WTC11 (cell line): ENCODE measurements at regions not wholly inside any gene's neighbourhood (a gene's known extent, or its start where the extent isn't known, plus 50 kb on each side); places are given as distances from the start of the nearest gene placed in this dataset.

Experiments used
- ATAC-seq: fragments of 200-7000 bp; cut with Tn5 transposase; 2 replicates; pipeline ENCODE4 v1.10.0; 2021; ENCODE audit warnings: mild to moderate bottlenecking, moderate library complexity
- CTCF ChIA-PET: fragments of 300-600 bp; sonication (Branson Sonifier 250); formaldehyde crosslinking; loops from one replicate; lab custom pipeline; 2021; ENCODE audit warnings: antibody characterized with exemption; lab: Charles Lee
- POLR2A ChIA-PET: fragments of 350-600 bp; sonication (Branson Sonifier 250); formaldehyde crosslinking; loops from one replicate; lab custom pipeline; 2021; ENCODE audit warnings: antibody characterized with exemption; lab: Charles Lee
- DNase-seq: peaks from one replicate; pipeline ENCODE4 v3.0.0; 2021; ENCODE audit warnings: low spot score
- H3K27ac Mint-ChIP-seq: 2 replicates; pipeline ENCODE4 v1.8.0; 2021; ENCODE audit warnings: mixed read lengths
- H3K27me3 Mint-ChIP-seq: 2 replicates; pipeline ENCODE4 v1.8.0; 2021; ENCODE audit warnings: low read depth, mild to moderate bottlenecking, moderate library complexity, mixed read lengths
- H3K36me3 Mint-ChIP-seq: 2 replicates; pipeline ENCODE4 v1.8.0; 2021; ENCODE audit warnings: mixed read lengths
- H3K4me1 Mint-ChIP-seq: 2 replicates; pipeline ENCODE4 v1.8.0; 2022; ENCODE audit warnings: mixed read lengths
- H3K4me3 Mint-ChIP-seq: 2 replicates; pipeline ENCODE4 v1.8.0; 2021; ENCODE audit warnings: mild to moderate bottlenecking, moderate library complexity, mixed read lengths
- H3K9me3 Mint-ChIP-seq: 2 replicates; pipeline ENCODE4 v1.8.0; 2021; ENCODE audit warnings: mixed read lengths
- ELF4 ChIP-seq: sonication (generic); formaldehyde crosslinking; IDR thresholded peaks from 2 replicates; pipeline ENCODE4 v1.8.1; 2022; ENCODE audit warnings: low read depth, mild to moderate bottlenecking, moderate library complexity, missing genetic modification reagents
- FOXK1 ChIP-seq: sonication (generic); formaldehyde crosslinking; IDR thresholded peaks from 2 replicates; pipeline ENCODE4 v1.8.0; 2022; ENCODE audit warnings: mild to moderate bottlenecking, moderate library complexity, missing genetic modification reagents
- JUN ChIP-seq: sonication (generic); formaldehyde crosslinking; IDR thresholded peaks from 2 replicates; pipeline ENCODE4 v1.8.0; 2023; ENCODE audit warnings: mild to moderate bottlenecking, missing genetic modification reagents
- KAT7 ChIP-seq: sonication (generic); formaldehyde crosslinking; IDR thresholded peaks from 2 replicates; pipeline ENCODE4 v1.8.1; 2023; ENCODE audit warnings: missing genetic modification reagents, mild to moderate bottlenecking, borderline replicate concordance
- MXD4 ChIP-seq: fragments of 250-450 bp; sonication (Bioruptor Pico); IDR thresholded peaks from 2 replicates; pipeline ENCODE4 v1.8.0; 2021; ENCODE audit warnings: mild to moderate bottlenecking, moderate library complexity, borderline replicate concordance
- MYBL2 ChIP-seq: sonication (generic); formaldehyde crosslinking; IDR thresholded peaks from 2 replicates; pipeline ENCODE4 v1.8.1; 2023; ENCODE audit warnings: mild to moderate bottlenecking, moderate library complexity, missing genetic modification reagents
- NFATC4 ChIP-seq: fragments of 250-450 bp; sonication (Bioruptor Pico); IDR thresholded peaks from 2 replicates; pipeline ENCODE4 v1.9.0; 2021; ENCODE audit warnings: mild to moderate bottlenecking
- NR3C1 ChIP-seq: sonication (generic); formaldehyde crosslinking; conservative IDR thresholded peaks from 2 replicates; pipeline ENCODE4 v1.8.1; 2023; ENCODE audit warnings: low read depth, mild to moderate bottlenecking, missing genetic modification reagents
- PRRX2 ChIP-seq: fragments of 250-450 bp; sonication (Bioruptor Pico); IDR thresholded peaks from 2 replicates; pipeline ENCODE4 v1.8.0; 2021; ENCODE audit warnings: mild to moderate bottlenecking
- RORB ChIP-seq: fragments of 250-450 bp; sonication (Bioruptor Pico); IDR thresholded peaks from 2 replicates; pipeline ENCODE4 v1.9.0; 2021; ENCODE audit warnings: mild to moderate bottlenecking
- TEAD1 ChIP-seq: sonication (generic); formaldehyde crosslinking; IDR thresholded peaks from 2 replicates; pipeline ENCODE4 v1.8.0; 2022; ENCODE audit warnings: mild to moderate bottlenecking, missing genetic modification reagents
- ZNF671 ChIP-seq: fragments of 250-450 bp; sonication (Bioruptor Pico); IDR thresholded peaks from 2 replicates; pipeline ENCODE4 v1.8.0; 2021; ENCODE audit warnings: mild to moderate bottlenecking
- TF ChIP-seq, protein P1 (sequence below): fragments of 200-600 bp; IDR thresholded peaks from 2 replicates; pipeline ENCODE4 v1.8.0; 2022; ENCODE audit warnings: antibody characterized with exemption
- TF ChIP-seq, protein P2 (sequence below): fragments of 250-450 bp; sonication (Bioruptor Pico); IDR thresholded peaks from 2 replicates; pipeline ENCODE4 v1.9.0; 2021; ENCODE audit warnings: mild to moderate bottlenecking
- TF ChIP-seq, protein P3 (sequence below): sonication (generic); formaldehyde crosslinking; IDR thresholded peaks from 2 replicates; pipeline ENCODE4 v1.8.1; 2022; ENCODE audit warnings: missing genetic modification reagents, borderline replicate concordance
- TF ChIP-seq, protein P4 (sequence below): sonication (generic); formaldehyde crosslinking; IDR thresholded peaks from 2 replicates; pipeline ENCODE4 v1.8.1; 2023; ENCODE audit warnings: mild to moderate bottlenecking, missing genetic modification reagents, borderline replicate concordance
- TF ChIP-seq, protein P5 (sequence below): sonication (generic); formaldehyde crosslinking; IDR thresholded peaks from 2 replicates; pipeline ENCODE4 v1.8.0; 2023; ENCODE audit warnings: missing genetic modification reagents
- TF ChIP-seq, protein P6 (sequence below): sonication (generic); formaldehyde crosslinking; IDR thresholded peaks from 2 replicates; pipeline ENCODE4 v1.8.0; 2022; ENCODE audit warnings: mild to moderate bottlenecking, missing genetic modification reagents
- TF ChIP-seq, protein P7 (sequence below): fragments of 250-450 bp; sonication (Bioruptor Pico); IDR thresholded peaks from 2 replicates; pipeline ENCODE4 v1.9.0; 2021; ENCODE audit warnings: mild to moderate bottlenecking, borderline replicate concordance

DNA sequence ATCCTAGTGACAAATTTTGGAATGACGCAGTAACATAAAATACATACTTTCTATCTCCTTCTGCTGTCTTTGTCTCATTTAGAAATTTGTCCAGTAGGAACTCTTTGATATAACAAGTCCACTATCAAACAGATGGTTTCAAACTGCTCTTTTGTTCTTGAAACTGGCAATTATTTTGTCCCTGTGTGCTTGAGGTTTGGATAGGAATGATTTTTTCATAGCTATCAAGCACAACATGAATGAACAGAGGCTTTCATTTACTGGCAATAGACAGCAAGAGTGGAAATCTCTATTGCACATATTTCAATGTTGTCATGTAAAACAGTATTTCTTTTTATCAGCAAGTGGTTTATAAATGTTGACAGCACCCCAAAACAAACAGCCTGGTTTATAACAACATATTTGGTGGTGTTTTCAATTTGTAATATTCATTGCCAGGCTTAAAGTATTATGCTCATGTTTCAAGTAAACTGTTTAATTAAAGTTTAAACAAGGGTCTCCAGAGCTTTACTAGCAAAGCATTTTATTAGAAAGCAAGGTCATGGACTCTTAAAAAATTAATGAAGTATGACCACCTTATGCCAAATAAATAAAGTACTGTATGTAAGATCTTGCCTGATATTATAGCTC lies 60.0 kb downstream of the TIGD2 start (continued):
- TF ChIP-seq NFATC4 (CRISPR knock-in tag) (no peak), NR3C1 (no peak), KAT7 (no peak)

DNA sequence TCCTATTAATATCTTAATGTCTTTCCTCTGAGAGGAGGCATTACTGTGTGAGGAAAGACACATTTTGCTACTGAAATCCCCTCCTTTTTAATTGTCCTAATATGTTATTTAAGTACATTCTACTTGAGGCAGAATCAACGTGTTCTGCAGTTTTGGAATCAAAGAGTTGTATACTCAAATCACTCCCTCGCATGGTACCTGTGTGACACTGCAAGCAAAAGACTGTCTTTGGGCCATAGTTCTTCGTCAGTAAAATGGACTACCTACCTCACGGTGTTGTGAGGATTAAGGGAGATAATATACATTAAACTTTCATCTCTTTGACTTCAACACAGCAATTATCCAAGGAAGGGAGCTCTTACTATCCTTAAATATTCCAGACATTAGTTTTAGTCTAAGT lies 61.5 kb downstream of the TIGD2 start:
- CTCF ChIA-PET, result no interaction called here
- H3K4me3 Mint-ChIP-seq, result no peak overlapping the region
- H3K27ac Mint-ChIP-seq, result no peak overlapping the region
- no peak for DNase-seq
- H3K4me1 Mint-ChIP-seq, result no peaks in the 10 kb centered on the region; the same call in 1 of the 2 replicates
- no peaks in the 10 kb centered on the region for H3K9me3 Mint-ChIP-seq
- peak; percentile 71 for ATAC-seq
- POLR2A ChIA-PET, result no interaction called here
- TF ChIP-seq, protein P1, sequence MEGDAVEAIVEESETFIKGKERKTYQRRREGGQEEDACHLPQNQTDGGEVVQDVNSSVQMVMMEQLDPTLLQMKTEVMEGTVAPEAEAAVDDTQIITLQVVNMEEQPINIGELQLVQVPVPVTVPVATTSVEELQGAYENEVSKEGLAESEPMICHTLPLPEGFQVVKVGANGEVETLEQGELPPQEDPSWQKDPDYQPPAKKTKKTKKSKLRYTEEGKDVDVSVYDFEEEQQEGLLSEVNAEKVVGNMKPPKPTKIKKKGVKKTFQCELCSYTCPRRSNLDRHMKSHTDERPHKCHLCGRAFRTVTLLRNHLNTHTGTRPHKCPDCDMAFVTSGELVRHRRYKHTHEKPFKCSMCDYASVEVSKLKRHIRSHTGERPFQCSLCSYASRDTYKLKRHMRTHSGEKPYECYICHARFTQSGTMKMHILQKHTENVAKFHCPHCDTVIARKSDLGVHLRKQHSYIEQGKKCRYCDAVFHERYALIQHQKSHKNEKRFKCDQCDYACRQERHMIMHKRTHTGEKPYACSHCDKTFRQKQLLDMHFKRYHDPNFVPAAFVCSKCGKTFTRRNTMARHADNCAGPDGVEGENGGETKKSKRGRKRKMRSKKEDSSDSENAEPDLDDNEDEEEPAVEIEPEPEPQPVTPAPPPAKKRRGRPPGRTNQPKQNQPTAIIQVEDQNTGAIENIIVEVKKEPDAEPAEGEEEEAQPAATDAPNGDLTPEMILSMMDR, result no peak
- TF ChIP-seq FOXK1 (CRISPR knock-in tag), result no peak
- TF ChIP-seq, protein P2, sequence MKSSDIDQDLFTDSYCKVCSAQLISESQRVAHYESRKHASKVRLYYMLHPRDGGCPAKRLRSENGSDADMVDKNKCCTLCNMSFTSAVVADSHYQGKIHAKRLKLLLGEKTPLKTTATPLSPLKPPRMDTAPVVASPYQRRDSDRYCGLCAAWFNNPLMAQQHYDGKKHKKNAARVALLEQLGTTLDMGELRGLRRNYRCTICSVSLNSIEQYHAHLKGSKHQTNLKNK (CRISPR knock-in tag), result no peak
- TF ChIP-seq TEAD1 (CRISPR knock-in tag), result no peak
- TF ChIP-seq, protein P3, sequence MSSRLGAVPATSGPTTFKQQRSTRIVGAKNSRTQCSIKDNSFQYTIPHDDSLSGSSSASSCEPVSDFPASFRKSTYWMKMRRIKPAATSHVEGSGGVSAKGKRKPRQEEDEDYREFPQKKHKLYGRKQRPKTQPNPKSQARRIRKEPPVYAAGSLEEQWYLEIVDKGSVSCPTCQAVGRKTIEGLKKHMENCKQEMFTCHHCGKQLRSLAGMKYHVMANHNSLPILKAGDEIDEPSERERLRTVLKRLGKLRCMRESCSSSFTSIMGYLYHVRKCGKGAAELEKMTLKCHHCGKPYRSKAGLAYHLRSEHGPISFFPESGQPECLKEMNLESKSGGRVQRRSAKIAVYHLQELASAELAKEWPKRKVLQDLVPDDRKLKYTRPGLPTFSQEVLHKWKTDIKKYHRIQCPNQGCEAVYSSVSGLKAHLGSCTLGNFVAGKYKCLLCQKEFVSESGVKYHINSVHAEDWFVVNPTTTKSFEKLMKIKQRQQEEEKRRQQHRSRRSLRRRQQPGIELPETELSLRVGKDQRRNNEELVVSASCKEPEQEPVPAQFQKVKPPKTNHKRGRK (CRISPR knock-in tag), result no peak
- no peak for TF ChIP-seq ELF4
- no peak for TF ChIP-seq NR3C1
- TF ChIP-seq, all 79 proteins: peak for 0
- Mint-ChIP-seq H3K27me3 (no peaks in the 10 kb centered on the region), H3K36me3 (no peaks in the 10 kb centered on the region)

DNA sequence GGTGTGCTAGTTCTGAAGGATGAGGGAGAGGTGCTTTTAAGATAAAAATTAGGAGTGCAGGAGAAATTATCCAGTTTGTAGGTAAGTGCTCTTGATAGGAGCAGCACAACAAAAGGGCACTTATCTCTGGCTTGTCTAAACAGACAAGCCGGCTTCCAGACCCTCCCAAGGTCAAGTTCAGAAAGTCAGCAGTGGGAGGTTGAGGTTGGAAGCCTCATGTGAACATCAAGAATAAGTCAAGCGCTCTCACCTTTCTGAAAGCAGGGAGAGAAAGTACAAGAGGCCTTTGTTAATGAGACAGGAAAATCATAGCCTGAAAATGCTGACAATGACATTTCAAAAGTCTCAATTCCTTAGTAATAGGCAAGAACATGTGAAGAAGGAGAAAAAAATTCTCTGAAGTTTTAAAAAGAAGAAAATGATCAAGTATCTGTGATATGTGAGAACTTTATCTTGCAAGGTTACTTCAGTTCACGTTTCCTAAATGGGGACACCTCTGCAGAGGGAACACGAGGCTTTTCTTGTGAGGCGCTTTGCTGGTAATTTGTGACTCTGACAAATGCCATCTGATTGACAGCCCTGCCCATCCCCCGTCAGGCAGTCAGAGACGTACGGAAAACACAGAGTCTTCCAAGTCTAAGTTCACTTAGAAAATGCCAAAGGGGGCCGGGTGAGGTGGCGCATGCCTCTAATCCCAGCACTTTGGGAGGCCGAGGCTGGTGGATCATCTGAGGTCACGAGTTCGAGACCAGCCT lies 62.2 kb downstream of the TIGD2 start:
- Mint-ChIP-seq H3K4me1 (no peaks in the 10 kb centered on the region; the same call in 1 of the 2 replicates), H3K4me3 (no peak overlapping the region), H3K27ac (no peak overlapping the region), H3K9me3 (no peaks in the 10 kb centered on the region), H3K36me3 (no peaks in the 10 kb centered on the region), H3K27me3 (no peaks in the 10 kb centered on the region)
- ChIA-PET CTCF (interaction anchor here (1.3 kb wide), 1 partner anchor 53 kb away, joined by 3 read pairs; no protein-coding TSS in a partner anchor), POLR2A (no interaction called here)
- no peak for DNase-seq
- ATAC-seq, result no peak
- TF ChIP-seq RORB (CRISPR knock-in tag) (no peak), JUN (CRISPR knock-in tag) (no peak), PRRX2 (no peak), ZNF671 (CRISPR knock-in tag) (no peak), MYBL2 (no peak), MXD4 (CRISPR knock-in tag) (no peak)
- TF ChIP-seq, protein P4, sequence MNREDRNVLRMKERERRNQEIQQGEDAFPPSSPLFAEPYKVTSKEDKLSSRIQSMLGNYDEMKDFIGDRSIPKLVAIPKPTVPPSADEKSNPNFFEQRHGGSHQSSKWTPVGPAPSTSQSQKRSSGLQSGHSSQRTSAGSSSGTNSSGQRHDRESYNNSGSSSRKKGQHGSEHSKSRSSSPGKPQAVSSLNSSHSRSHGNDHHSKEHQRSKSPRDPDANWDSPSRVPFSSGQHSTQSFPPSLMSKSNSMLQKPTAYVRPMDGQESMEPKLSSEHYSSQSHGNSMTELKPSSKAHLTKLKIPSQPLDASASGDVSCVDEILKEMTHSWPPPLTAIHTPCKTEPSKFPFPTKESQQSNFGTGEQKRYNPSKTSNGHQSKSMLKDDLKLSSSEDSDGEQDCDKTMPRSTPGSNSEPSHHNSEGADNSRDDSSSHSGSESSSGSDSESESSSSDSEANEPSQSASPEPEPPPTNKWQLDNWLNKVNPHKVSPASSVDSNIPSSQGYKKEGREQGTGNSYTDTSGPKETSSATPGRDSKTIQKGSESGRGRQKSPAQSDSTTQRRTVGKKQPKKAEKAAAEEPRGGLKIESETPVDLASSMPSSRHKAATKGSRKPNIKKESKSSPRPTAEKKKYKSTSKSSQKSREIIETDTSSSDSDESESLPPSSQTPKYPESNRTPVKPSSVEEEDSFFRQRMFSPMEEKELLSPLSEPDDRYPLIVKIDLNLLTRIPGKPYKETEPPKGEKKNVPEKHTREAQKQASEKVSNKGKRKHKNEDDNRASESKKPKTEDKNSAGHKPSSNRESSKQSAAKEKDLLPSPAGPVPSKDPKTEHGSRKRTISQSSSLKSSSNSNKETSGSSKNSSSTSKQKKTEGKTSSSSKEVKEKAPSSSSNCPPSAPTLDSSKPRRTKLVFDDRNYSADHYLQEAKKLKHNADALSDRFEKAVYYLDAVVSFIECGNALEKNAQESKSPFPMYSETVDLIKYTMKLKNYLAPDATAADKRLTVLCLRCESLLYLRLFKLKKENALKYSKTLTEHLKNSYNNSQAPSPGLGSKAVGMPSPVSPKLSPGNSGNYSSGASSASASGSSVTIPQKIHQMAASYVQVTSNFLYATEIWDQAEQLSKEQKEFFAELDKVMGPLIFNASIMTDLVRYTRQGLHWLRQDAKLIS, result no peak
- TF ChIP-seq, protein P5, sequence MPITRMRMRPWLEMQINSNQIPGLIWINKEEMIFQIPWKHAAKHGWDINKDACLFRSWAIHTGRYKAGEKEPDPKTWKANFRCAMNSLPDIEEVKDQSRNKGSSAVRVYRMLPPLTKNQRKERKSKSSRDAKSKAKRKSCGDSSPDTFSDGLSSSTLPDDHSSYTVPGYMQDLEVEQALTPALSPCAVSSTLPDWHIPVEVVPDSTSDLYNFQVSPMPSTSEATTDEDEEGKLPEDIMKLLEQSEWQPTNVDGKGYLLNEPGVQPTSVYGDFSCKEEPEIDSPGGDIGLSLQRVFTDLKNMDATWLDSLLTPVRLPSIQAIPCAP, result no peak
- TF ChIP-seq, protein P6, sequence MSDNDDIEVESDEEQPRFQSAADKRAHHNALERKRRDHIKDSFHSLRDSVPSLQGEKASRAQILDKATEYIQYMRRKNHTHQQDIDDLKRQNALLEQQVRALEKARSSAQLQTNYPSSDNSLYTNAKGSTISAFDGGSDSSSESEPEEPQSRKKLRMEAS (CRISPR knock-in tag), result no peak
- TF ChIP-seq, protein P7, sequence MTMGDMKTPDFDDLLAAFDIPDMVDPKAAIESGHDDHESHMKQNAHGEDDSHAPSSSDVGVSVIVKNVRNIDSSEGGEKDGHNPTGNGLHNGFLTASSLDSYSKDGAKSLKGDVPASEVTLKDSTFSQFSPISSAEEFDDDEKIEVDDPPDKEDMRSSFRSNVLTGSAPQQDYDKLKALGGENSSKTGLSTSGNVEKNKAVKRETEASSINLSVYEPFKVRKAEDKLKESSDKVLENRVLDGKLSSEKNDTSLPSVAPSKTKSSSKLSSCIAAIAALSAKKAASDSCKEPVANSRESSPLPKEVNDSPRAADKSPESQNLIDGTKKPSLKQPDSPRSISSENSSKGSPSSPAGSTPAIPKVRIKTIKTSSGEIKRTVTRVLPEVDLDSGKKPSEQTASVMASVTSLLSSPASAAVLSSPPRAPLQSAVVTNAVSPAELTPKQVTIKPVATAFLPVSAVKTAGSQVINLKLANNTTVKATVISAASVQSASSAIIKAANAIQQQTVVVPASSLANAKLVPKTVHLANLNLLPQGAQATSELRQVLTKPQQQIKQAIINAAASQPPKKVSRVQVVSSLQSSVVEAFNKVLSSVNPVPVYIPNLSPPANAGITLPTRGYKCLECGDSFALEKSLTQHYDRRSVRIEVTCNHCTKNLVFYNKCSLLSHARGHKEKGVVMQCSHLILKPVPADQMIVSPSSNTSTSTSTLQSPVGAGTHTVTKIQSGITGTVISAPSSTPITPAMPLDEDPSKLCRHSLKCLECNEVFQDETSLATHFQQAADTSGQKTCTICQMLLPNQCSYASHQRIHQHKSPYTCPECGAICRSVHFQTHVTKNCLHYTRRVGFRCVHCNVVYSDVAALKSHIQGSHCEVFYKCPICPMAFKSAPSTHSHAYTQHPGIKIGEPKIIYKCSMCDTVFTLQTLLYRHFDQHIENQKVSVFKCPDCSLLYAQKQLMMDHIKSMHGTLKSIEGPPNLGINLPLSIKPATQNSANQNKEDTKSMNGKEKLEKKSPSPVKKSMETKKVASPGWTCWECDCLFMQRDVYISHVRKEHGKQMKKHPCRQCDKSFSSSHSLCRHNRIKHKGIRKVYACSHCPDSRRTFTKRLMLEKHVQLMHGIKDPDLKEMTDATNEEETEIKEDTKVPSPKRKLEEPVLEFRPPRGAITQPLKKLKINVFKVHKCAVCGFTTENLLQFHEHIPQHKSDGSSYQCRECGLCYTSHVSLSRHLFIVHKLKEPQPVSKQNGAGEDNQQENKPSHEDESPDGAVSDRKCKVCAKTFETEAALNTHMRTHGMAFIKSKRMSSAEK (CRISPR knock-in tag), result no peak
